ENCODE measurements at regions not wholly inside any gene's neighbourhood (a gene's known extent, or its start where the extent isn't known, plus 50 kb on each side); places are given as distances from the start of the nearest gene placed in this dataset.

- ChIA-PET POLR2A (interaction anchor here (0.6 kb wide), 1 partner anchor 686 kb away, joined by 3 read pairs; no protein-coding TSS in a partner anchor), CTCF (ENCODE audit: low intra/inter-chr PET ratio) (no interaction called here)
- Histone ChIP-seq H3K27me3 (ENCODE audit: control insufficient read depth in 2 of 2, insufficient read depth in 2 of 2, low read length in 2 of 2) (peaks cover 0 to 4% of the 10 kb centered on the region in 2 experiments; a peak in 1 of 5 replicates), H3K9me3 (replicated peaks; ENCODE audit: control insufficient read depth, insufficient read depth, low read depth, low read length) (no peaks in the 10 kb centered on the region), H3K9ac (ENCODE audit: insufficient read depth in 1 of 2, low read depth in 2 of 2, low read length in 2 of 2) (no peak overlapping the region), H3K9me1 (ENCODE audit: control insufficient read depth, insufficient read depth, low read length) (no peaks in the 10 kb centered on the region), H4K20me1 (replicated peaks; ENCODE audit: control insufficient read depth, insufficient read depth, low read length) (no peaks in the 10 kb centered on the region), H3K36me3 (ENCODE audit: control insufficient read depth, insufficient read depth, low read length) (no peaks in the 10 kb centered on the region), H3K4me3 (no peak overlapping the region), H3K79me2 (ENCODE audit: control insufficient read depth, insufficient read depth, low read length) (no peaks in the 10 kb centered on the region), H2AFZ (ENCODE audit: low read depth, low read length) (no peak overlapping the region), H3K27ac (ENCODE audit: extremely low read depth, low read depth, low read length) (no peak overlapping the region), H3K4me2 (ENCODE audit: insufficient read depth, low read length) (no peak overlapping the region), H3K4me1 (replicated peaks in 1 of 2; ENCODE audit: control insufficient read depth in 2 of 2, insufficient read depth in 2 of 2, low read length in 2 of 2) (no peaks in the 10 kb centered on the region)
- ATAC-seq (no peak), FAIRE-seq (no peak), DNase-seq (ENCODE audit: extremely low read depth in 1 of 4, low spot score in 3 of 4) (no peak)
- 7% methylated on average over 2 of the region's 2 CpGs for WGBS (ENCODE audit: insufficient coverage, low coverage, missing lambda C conversion rate)
- in situ Hi-C loops (cut with MboI) (no loop called here), intact Hi-C loops (cut with micrococcal nuclease) (no loop called here)
- TF ChIP-seq MTA1 (IDR thresholded peaks at IDR 0.05; ENCODE audit: borderline replicate concordance) (no peak), PURB (CRISPR knock-in tag; IDR thresholded peaks at IDR 0.05; ENCODE audit: low read depth) (no peak), OTX1 (CRISPR knock-in tag; IDR thresholded peaks at IDR 0.05) (no peak), THRB (CRISPR knock-in tag; conservative IDR thresholded peaks at IDR 0.05) (no peak), PRPF4 (IDR thresholded peaks at IDR 0.05; ENCODE audit: insufficient read depth, low read depth, low read length, poor library complexity, severe bottlenecking) (no peak), ZNF408 (CRISPR knock-in tag; IDR thresholded peaks at IDR 0.05; ENCODE audit: low read depth) (no peak), POLR2AphosphoS5 (IDR thresholded peaks at IDR 0.05; ENCODE audit: control insufficient read depth, insufficient read depth, low read depth, low read length) (no peak), POLR2A (conservative IDR thresholded peaks at IDR 0.05) (no peak), SAP30 (IDR thresholded peaks at IDR 0.05; ENCODE audit: borderline replicate concordance, insufficient read depth, low read depth, low read length, poor library complexity, severe bottlenecking) (no peak), BHLHE40 (IDR thresholded peaks at IDR 0.05; ENCODE audit: low read length) (no peak), STAT5B (CRISPR knock-in tag; IDR thresholded peaks at IDR 0.05) (no peak), ZBED1 (IDR thresholded peaks at IDR 0.05) (no peak)
- BruUV-seq (replicated peaks), result no TSS peak
These were observed 338.9 kb upstream of the NT5E start for GRCh38 chr6:85110943-85111342.

Data from K562 (cell line).